GM23248 (cell line): ENCODE measurements at regions not wholly inside any gene's neighbourhood (a gene's known extent, or its start where the extent isn't known, plus 50 kb on each side); places are given as distances from the start of the nearest gene placed in this dataset.

Experiments used
- EZH2 ChIP-seq: fragments of 200-600 bp; sonication (generic); IDR thresholded peaks from 2 replicates; pipeline ENCODE4 v1.6.1; 2018; ENCODE audit warnings: antibody characterized with exemption, mild to moderate bottlenecking; ENCODE audit not compliant: insufficient read depth, poor library complexity, severe bottlenecking
- EZH2phosphoT487 ChIP-seq: fragments of 200-600 bp; sonication (generic); IDR thresholded peaks from 2 replicates; pipeline ENCODE4 v1.6.1; 2018; ENCODE audit warnings: antibody characterized with exemption, moderate library complexity, mild to moderate bottlenecking, low read depth; ENCODE audit not compliant: insufficient read depth

DNA sequence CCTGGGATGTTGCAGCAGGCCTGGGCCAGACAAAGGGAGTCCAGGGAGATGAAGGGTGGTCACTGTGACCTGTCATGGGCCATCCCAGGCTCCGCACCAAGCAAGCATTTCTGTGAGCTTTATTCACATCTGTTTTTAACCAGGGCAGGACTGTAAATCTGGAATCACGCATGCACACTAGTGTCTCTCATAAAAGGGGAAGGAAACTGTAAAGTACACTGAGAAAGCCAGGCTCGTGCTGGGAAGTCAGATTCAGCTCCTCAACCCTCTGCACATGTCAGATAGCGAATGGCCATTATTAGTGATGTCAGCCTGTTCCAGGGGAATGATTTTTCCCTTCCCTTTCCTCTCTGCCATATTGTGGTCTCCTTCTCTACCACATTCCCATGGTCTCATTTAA lies 818.6 kb upstream of the RAB6C start:
- no peak for TF ChIP-seq EZH2
- no peak for TF ChIP-seq EZH2phosphoT487
